Stomach (tissue), 8 donors: ENCODE measurements at regions not wholly inside any gene's neighbourhood (a gene's known extent, or its start where the extent isn't known, plus 50 kb on each side); places are given as distances from the start of the nearest gene placed in this dataset.

Source experiments
- DNase-seq, 2 donors: peaks; one replicate each; pipeline versions ENCODE4 v3.0.0 to v3.0.0-alpha.2; 2013 to 2019
- H3K27ac ChIP-seq, 5 donors: fragments of 200-600 bp in 4 of 5; sonication (generic) in 4 of 5; one replicate each; pipeline ENCODE4 v1.5.1; 2013 to 2019; ENCODE audit warnings: mild to moderate bottlenecking in 1 of 5, moderate library complexity in 1 of 5
- H3K27me3 ChIP-seq, 3 donors: fragments of 200-600 bp; sonication (generic); one replicate each; pipeline ENCODE4 v1.5.1; 2017 to 2019; ENCODE audit warnings: mixed run types in 1 of 3
- H3K36me3 ChIP-seq, 4 donors: fragments of 200-600 bp; sonication (generic); 1 replicate in 3 of 4; 2 replicates in 1 of 4; pipeline ENCODE4 v1.5.1; 2016 to 2019
- H3K4me1 ChIP-seq, 4 donors: fragments of 200-600 bp; sonication (generic); one replicate each; pipeline ENCODE4 v1.5.1; 2016 to 2019
- H3K4me3 ChIP-seq, 4 donors: fragments of 200-600 bp; sonication (generic) in 3 of 4; one replicate each; pipeline ENCODE4 v1.5.1; 2016 to 2019; ENCODE audit warnings: mild to moderate bottlenecking in 1 of 4
- H3K9me3 ChIP-seq, 4 donors: fragments of 200-600 bp; sonication (generic); one replicate each; pipeline ENCODE4 v1.5.1; 2016 to 2019
- CTCF ChIP-seq, 7 experiments: fragments of 450-650 bp in 4 of 7; fragments of 200-600 bp in 3 of 7; sonication (generic) in 3 of 7; IDR thresholded peaks; one replicate each; pipeline ENCODE4 v1.5.1; 2016 to 2019; ENCODE audit warnings: antibody characterized with exemption in 7 of 7, control low read depth in 2 of 7, mild to moderate bottlenecking in 1 of 7
- EP300 ChIP-seq: sonication (generic); formaldehyde crosslinking; IDR thresholded peaks from one replicate; pipeline ENCODE4 v1.6.1; 2017; ENCODE audit warnings: antibody characterized with exemption
- POLR2A ChIP-seq, 4 donors: fragments of 450-650 bp; IDR thresholded peaks; one replicate each; pipeline ENCODE4 v1.6.1; 2016; ENCODE audit warnings: antibody characterized with exemption in 4 of 4, control low read depth in 2 of 4, mild to moderate bottlenecking in 1 of 4, moderate library complexity in 1 of 4
- POLR2AphosphoS5 ChIP-seq, 3 donors: sonication (generic); formaldehyde crosslinking; IDR thresholded peaks; one replicate each; pipeline ENCODE4 v1.6.1; 2016; ENCODE audit warnings: antibody characterized with exemption in 3 of 3
- WGBS, 5 donors: extraction: QIAGEN DNeasy Blood & Tissue Kit in 3 of 5; methylation state at CpG; one replicate each; pipeline versions ENCODE4 v1.1.5 to v1.1.7; 2013 to 2018; 5-methylcytosine and 5-hydroxymethylcytosine counted together
- intact Hi-C: fragments of 100-400 bp; cut with DNase I; formaldehyde crosslinking; loops from one replicate; pipeline ENCODE4 v1.15.1; 2023; ENCODE audit warnings: low total_unique reads
- donor health status: healthy with polysubstance abuse.
- donor health status: Bipolar disorder and iron deficiency.
- donor health status: healthy.

DNA sequence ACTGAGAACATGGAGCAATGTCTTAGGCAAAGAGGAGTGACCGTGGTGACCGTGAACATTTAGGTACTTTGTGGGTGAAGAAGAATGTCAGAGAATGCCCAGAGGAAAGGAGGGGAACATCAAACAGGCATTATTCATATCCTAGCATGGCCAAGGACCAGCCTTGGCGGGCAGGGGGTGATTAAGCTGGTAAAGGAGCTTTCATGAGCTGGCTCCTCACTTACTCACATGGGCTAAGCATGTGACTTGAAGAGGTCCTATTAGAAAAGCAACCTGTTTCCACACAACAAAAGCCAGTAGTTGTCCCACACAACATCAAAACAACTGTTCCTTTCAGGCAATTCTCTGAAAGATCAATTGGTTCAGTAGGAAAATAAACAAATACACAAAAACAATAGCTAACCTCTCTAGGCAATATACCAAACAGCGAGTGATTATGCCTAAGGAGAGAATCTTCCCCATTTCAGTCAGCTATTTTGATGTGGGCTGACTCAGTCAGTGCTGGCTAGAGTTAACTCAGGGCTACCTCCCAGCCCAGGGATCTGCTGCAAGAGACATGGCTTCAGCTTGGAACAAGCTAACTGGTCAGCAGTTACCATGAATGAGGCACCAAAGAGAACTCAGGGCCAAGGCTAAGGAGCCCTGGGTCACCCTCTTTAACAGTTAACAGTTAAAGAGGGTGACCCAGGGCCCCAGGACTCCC, 283.5 kb downstream of the ARHGAP12 start:
- no peak overlapping the region for H3K4me3 ChIP-seq
- no peaks in the 10 kb centered on the region for H3K27me3 ChIP-seq
- H3K36me3 ChIP-seq: no peaks in the 10 kb centered on the region
- no peak overlapping the region for H3K27ac ChIP-seq
- intact Hi-C loops: no loop called here
- no peaks in the 10 kb centered on the region for H3K9me3 ChIP-seq
- WGBS, 5 donors: 80 to 89% (median 84%) methylated on average over 4 of the region's 4 CpGs
- TF ChIP-seq CTCF (IDR thresholded peaks at IDR 0.05): no peak
- TF ChIP-seq POLR2AphosphoS5 (IDR thresholded peaks at IDR 0.05): no peak
- no peak for TF ChIP-seq POLR2A (IDR thresholded peaks at IDR 0.05)
- no peak for TF ChIP-seq EP300
- DNase-seq: no peak
- H3K4me1 ChIP-seq: peaks cover 0 to 7% (median 0%) of the 10 kb centered on the region in 4 donors

DNA sequence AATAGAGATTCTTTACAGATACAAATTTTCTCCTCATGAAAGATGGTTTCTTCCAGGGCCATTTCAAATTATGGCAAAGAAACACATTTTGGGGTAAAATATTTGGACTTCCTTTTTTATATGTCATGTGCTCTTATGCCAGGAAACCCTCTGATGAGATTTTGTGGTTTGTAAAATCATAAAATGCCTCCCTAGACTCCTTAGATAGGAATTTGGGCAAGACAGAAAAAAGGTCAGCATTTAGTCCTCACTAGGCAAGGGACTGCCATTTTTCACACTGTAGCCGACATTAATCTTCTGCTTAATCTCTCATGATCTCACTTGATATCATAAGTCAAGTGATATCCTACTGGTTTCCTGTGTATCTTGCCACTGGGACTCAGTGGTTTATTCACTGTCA, 286.4 kb downstream of the ARHGAP12 start:
- intact Hi-C loops: no loop called here
- TF ChIP-seq POLR2AphosphoS5 (IDR thresholded peaks at IDR 0.05) (no peak), CTCF (IDR thresholded peaks at IDR 0.05) (no peak)
- Histone ChIP-seq H3K36me3 (no peaks in the 10 kb centered on the region), H3K27me3 (no peaks in the 10 kb centered on the region), H3K4me1 (no peaks in the 10 kb centered on the region), H3K27ac (no peak overlapping the region), H3K4me3 (no peak overlapping the region), H3K9me3 (peaks cover 0 to 11% (median 6%) of the 10 kb centered on the region in 4 donors)
- no peak for DNase-seq
- 72 to 95% (median 76%) methylated on average over 1 of the region's 1 CpG for WGBS, 5 donors

GRCh38 chr10:31635415-31636065, 293.1 kb downstream of the ARHGAP12 start:
- H3K27ac ChIP-seq: no peak overlapping the region
- peaks cover 0 to 11% (median 6%) of the 10 kb centered on the region in 4 donors for H3K9me3 ChIP-seq
- no peaks in the 10 kb centered on the region for H3K27me3 ChIP-seq
- peaks cover 0 to 6% (median 0%) of the 10 kb centered on the region in 4 donors for H3K4me1 ChIP-seq
- no peaks in the 10 kb centered on the region for H3K36me3 ChIP-seq
- intact Hi-C loops: no loop called here
- no peak for TF ChIP-seq CTCF (IDR thresholded peaks at IDR 0.05)
- no peak for TF ChIP-seq POLR2AphosphoS5 (IDR thresholded peaks at IDR 0.05)
- no peak for TF ChIP-seq EP300
- TF ChIP-seq POLR2A (IDR thresholded peaks at IDR 0.05): no peak
- H3K4me3 ChIP-seq: no peak overlapping the region
- WGBS, 5 donors: 50 to 67% (median 61%) methylated on average over 2 of the region's 2 CpGs
- DNase-seq: no peak

DNA sequence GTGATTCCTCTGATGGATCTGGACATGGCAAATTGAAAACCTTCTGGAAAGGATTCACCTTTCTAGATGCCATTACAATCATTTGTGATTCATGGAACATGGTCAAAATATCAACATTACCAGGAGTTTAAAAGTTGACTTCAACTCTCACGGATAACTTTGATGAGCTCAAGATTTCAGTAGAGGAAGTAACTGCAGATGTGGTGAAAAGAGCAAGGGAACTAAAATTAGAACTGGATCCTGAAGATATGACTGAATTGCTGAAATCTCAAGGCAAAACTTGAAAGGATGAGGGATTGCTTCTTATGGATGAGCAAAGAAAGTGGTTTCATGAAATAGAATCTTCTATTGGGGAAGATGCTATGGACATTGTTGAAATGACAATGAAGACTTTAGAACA, 293.6 kb downstream of the ARHGAP12 start:
- Histone ChIP-seq H3K4me1 (peaks cover 0 to 6% (median 0%) of the 10 kb centered on the region in 4 donors), H3K27ac (no peak overlapping the region), H3K9me3 (peaks cover 0 to 11% (median 6%) of the 10 kb centered on the region in 4 donors), H3K4me3 (no peak overlapping the region), H3K36me3 (no peaks in the 10 kb centered on the region), H3K27me3 (no peaks in the 10 kb centered on the region)
- WGBS, 5 donors: 59 to 81% (median 63%) methylated on average over 1 of the region's 1 CpG
- TF ChIP-seq CTCF (IDR thresholded peaks at IDR 0.05) (no peak), EP300 (no peak), POLR2A (IDR thresholded peaks at IDR 0.05) (no peak), POLR2AphosphoS5 (IDR thresholded peaks at IDR 0.05) (no peak)
- DNase-seq: no peak
- intact Hi-C loops: no loop called here
